Endothelial cell of umbilical vein (primary cell): ENCODE measurements at regions not wholly inside any gene's neighbourhood (a gene's known extent, or its start where the extent isn't known, plus 50 kb on each side); places are given as distances from the start of the nearest gene placed in this dataset.

ENCODE experiments used
- BruUV-seq: library from RNA; stranded (reverse); fragments of 400-500 nt; replicated peaks from 2 replicates; lab custom pipeline; 2021; lab: Mats Ljungman, UMichigan
- CTCF ChIA-PET: fragments of 300-600, 350-600 bp; sonication (Branson Sonifier 250); formaldehyde crosslinking; loops from one replicate; lab custom pipeline; 2021; ENCODE audit warnings: antibody characterized with exemption, inconsistent platforms; lab: Charles Lee
- POLR2A ChIA-PET: fragments of 300-600, 350-600 bp; sonication (Branson Sonifier 250); formaldehyde crosslinking; loops from one replicate; lab custom pipeline; 2021; ENCODE audit warnings: antibody characterized with exemption, inconsistent platforms; lab: Charles Lee
- DNase-seq: peaks from one replicate; pipeline ENCODE4 v3.0.0-alpha.2; 2011; ENCODE audit warnings: low read depth, low spot score
- FAIRE-seq: peaks from 2 replicates; lab custom pipeline; 2011; peaks lifted over from hg19 to GRCh38; lab: Jason Lieb, UNC
- H2AFZ ChIP-seq: 2 replicates; pipeline ENCODE4 v1.6.0; 2012; ENCODE audit warnings: low read depth, low read length, control low read depth, inconsistent platforms
- H3K27ac ChIP-seq: 2 replicates; pipeline ENCODE4 v1.5.1; 2011; ENCODE audit warnings: low read depth, mild to moderate bottlenecking, control low read depth, low read length, moderate library complexity; ENCODE audit not compliant: insufficient read depth
- H3K27me3 ChIP-seq, 2 experiments: 2 replicates each; pipeline versions ENCODE4 v1.6.0 to v1.6.1; 2011; ENCODE audit warnings: low read length in 2 of 2, mixed read lengths in 1 of 2; ENCODE audit not compliant: control insufficient read depth in 2 of 2, insufficient read depth in 2 of 2
- H3K36me3 ChIP-seq, 2 experiments: 2 replicates in 1 of 2; 3 replicates in 1 of 2; pipeline ENCODE4 v1.5.1; 2011; ENCODE audit warnings: low read length in 2 of 2, mild to moderate bottlenecking in 1 of 2, moderate library complexity in 1 of 2; ENCODE audit not compliant: control insufficient read depth in 2 of 2, insufficient read depth in 2 of 2; ENCODE audit errors: extremely low read depth in 1 of 2
- H3K4me1 ChIP-seq: 3 replicates; pipeline ENCODE4 v1.5.1; 2011; ENCODE audit warnings: mild to moderate bottlenecking, low read length; ENCODE audit not compliant: control insufficient read depth, insufficient read depth; ENCODE audit errors: extremely low read depth
- H3K4me2 ChIP-seq: 2 replicates; pipeline ENCODE4 v1.6.1; 2011; ENCODE audit warnings: low read length, control low read depth, mixed read lengths; ENCODE audit not compliant: insufficient read depth
- H3K4me3 ChIP-seq, 3 experiments: fragments of 200-600 bp in 1 of 3; sonication (generic), shearing (Covaris generic) in 1 of 3; replicated peaks in 1 of 3; 2 replicates each; pipeline ENCODE4 v1.5.1; 2011 to 2016; ENCODE audit warnings: control low read depth in 3 of 3, low read length in 3 of 3, mild to moderate bottlenecking in 2 of 3, inconsistent platforms in 1 of 3, low read depth in 1 of 3, moderate library complexity in 1 of 3; ENCODE audit not compliant: insufficient read depth in 1 of 3
- H3K79me2 ChIP-seq: 2 replicates; pipeline ENCODE4 v1.6.0; 2012; ENCODE audit warnings: low read length, inconsistent platforms; ENCODE audit not compliant: control insufficient read depth, insufficient read depth
- H3K9ac ChIP-seq: replicated peaks from 2 replicates; pipeline ENCODE3; 2011; ENCODE audit warnings: low read length, control low read depth; ENCODE audit not compliant: insufficient read depth; ENCODE audit errors: extremely low read depth
- H3K9me1 ChIP-seq: replicated peaks from 3 replicates; pipeline ENCODE4 v1.6.0; 2011; ENCODE audit warnings: mild to moderate bottlenecking, low read length; ENCODE audit not compliant: control insufficient read depth, insufficient read depth; ENCODE audit errors: extremely low read depth
- H3K9me3 ChIP-seq: replicated peaks from 2 replicates; pipeline ENCODE4 v1.5.1; 2012; ENCODE audit warnings: low read length, inconsistent platforms; ENCODE audit not compliant: control insufficient read depth, insufficient read depth
- H4K20me1 ChIP-seq: replicated peaks from 2 replicates; pipeline ENCODE3; 2011; ENCODE audit warnings: mild to moderate bottlenecking, low read length; ENCODE audit not compliant: control insufficient read depth, insufficient read depth; ENCODE audit errors: extremely low read depth
- FOS ChIP-seq: IDR thresholded peaks from 2 replicates; pipeline ENCODE4 v1.6.1; 2011; ENCODE audit warnings: mild to moderate bottlenecking, low read length, moderate library complexity, borderline replicate concordance; ENCODE audit not compliant: insufficient read depth
- JUN ChIP-seq: IDR thresholded peaks from 2 replicates; pipeline ENCODE4 v1.6.1; 2011; ENCODE audit warnings: borderline replicate concordance, low read depth; ENCODE audit not compliant: insufficient read length, insufficient read depth
- MYC ChIP-seq: IDR thresholded peaks from one replicate; pipeline ENCODE4 v1.6.1; 2011; ENCODE audit warnings: mild to moderate bottlenecking, low read depth, low read length
- POLR2AphosphoS5 ChIP-seq: IDR thresholded peaks from 2 replicates; pipeline ENCODE4 v1.6.1; 2012; ENCODE audit warnings: low read depth, mild to moderate bottlenecking, control low read depth, low read length, moderate library complexity; ENCODE audit not compliant: insufficient read depth
- dilution Hi-C: fragments of 300-500 bp; cut with MboI; formaldehyde crosslinking; loops from one replicate; pipeline ENCODE4 v1.15.0; 2019; ENCODE audit warnings: low sequenced_read_pairs; ENCODE audit not compliant: extremely low pct_ligation_motif_present
- intact Hi-C: fragments of 100-400 bp; cut with micrococcal nuclease; formaldehyde crosslinking; loops from one replicate; pipeline ENCODE4 v1.10.0; 2022
- TF ChIP-seq, protein P1 (sequence below): IDR thresholded peaks from 2 replicates; pipeline ENCODE4 v1.6.1; 2011; ENCODE audit not compliant: insufficient read depth, insufficient read length

DNA sequence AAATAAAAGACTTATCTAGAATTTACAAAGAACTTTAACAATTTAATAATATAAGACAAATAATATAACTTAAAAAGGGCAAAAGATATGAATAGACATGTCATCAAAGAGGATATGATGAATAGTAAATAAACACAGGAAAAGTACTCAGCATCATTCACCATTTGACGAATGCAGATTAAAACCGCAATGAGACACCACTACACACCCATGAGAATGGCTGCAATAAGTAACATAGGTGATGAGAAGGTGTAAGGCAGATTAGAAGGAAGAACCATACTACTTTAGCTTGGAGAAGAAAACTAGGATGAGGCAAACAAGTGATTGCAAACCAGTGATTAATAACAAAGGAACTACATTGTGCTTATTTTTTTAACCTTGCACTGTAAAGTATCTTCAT, 152.0 kb downstream of the CYRIA start:
- CTCF ChIA-PET = interaction anchor here (1.3 to 3.3 kb wide), 3 partner anchors 10 to 12 kb away, joined by 3 to 13 read pairs (median 5); no protein-coding TSS in a partner anchor
- no TSS peak for BruUV-seq
- H3K4me2 ChIP-seq = no peak overlapping the region

DNA sequence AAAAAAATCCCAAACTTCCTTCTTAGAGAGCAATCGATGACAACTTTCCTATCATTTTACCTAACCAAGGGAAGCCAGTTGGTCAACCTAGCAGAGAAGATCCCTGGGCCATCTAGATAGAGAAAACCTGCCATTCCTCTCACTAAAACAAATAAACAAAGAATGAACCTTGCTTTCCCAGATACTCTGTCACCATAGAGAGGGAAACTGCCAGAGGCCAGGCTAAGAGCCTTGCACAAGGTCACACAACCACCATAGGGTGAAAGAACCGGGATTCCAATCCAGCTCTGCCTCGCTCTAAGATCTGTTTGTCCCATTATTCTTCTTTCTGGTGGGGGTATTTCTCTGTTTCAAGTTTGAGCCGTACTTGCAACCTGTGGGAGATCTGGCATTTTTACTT, 154.6 kb downstream of the CYRIA start:
- Histone ChIP-seq H4K20me1 (no peaks in the 10 kb centered on the region), H3K4me3 (no peak overlapping the region), H3K4me1 (no peaks in the 10 kb centered on the region), H3K36me3 (no peaks in the 10 kb centered on the region), H3K9me3 (no peaks in the 10 kb centered on the region), H3K9me1 (no peaks in the 10 kb centered on the region), H3K27ac (no peak overlapping the region), H3K9ac (no peak overlapping the region), H2AFZ (no peak overlapping the region), H3K27me3 (peaks cover 21 to 38% of the 10 kb centered on the region in 2 experiments), H3K4me2 (no peak overlapping the region), H3K79me2 (no peaks in the 10 kb centered on the region)
- intact Hi-C loops (no loop called here), dilution Hi-C loops (no loop called here)
- no peak for FAIRE-seq
- TF ChIP-seq JUN (no peak), POLR2AphosphoS5 (no peak), MYC (no peak)
- TF ChIP-seq, protein P1, sequence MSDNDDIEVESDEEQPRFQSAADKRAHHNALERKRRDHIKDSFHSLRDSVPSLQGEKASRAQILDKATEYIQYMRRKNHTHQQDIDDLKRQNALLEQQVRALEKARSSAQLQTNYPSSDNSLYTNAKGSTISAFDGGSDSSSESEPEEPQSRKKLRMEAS = no peak
- POLR2A ChIA-PET = no interaction called here
- DNase-seq = no peak
- CTCF ChIA-PET = interaction anchor here (1.1 kb wide), 1 partner anchor 246 kb away, joined by 4 read pairs; no protein-coding TSS in a partner anchor
- no TSS peak for BruUV-seq

More for the DNA sequence above, 152.0 kb downstream of the CYRIA start:
- DNase-seq (no peak), FAIRE-seq (no peak)
- Histone ChIP-seq H3K4me3 (no peak overlapping the region), H2AFZ (no peak overlapping the region), H3K27ac (no peak overlapping the region), H3K36me3 (no peaks in the 10 kb centered on the region), H3K9me1 (no peaks in the 10 kb centered on the region), H3K4me1 (no peaks in the 10 kb centered on the region), H3K9ac (no peak overlapping the region), H3K9me3 (no peaks in the 10 kb centered on the region), H4K20me1 (no peaks in the 10 kb centered on the region), H3K79me2 (no peaks in the 10 kb centered on the region), H3K27me3 (peaks cover 14 to 24% of the 10 kb centered on the region in 2 experiments)
- dilution Hi-C loops = no loop called here
- POLR2A ChIA-PET = no interaction called here
- TF ChIP-seq FOS = peak; percentile 36
- TF ChIP-seq POLR2AphosphoS5 = no peak
- intact Hi-C loops = no loop called here
